OCI-LY3 (cell line): ENCODE measurements at regions not wholly inside any gene's neighbourhood (a gene's known extent, or its start where the extent isn't known, plus 50 kb on each side); places are given as distances from the start of the nearest gene placed in this dataset.

Experiments
- H2AFZ ChIP-seq: fragments of 200-600, 300-600 bp; shearing (Covaris generic); 2 replicates; pipeline ENCODE4 v1.6.0; 2014; ENCODE audit warnings: antibody characterized with exemption, low read depth, low read length
- H3K27ac ChIP-seq: fragments of 200-600, 300-600 bp; sonication (generic); 2 replicates; pipeline ENCODE4 v1.5.1; 2014; ENCODE audit warnings: mild to moderate bottlenecking, low read length, moderate library complexity, mixed read lengths
- H3K27me3 ChIP-seq: fragments of 200-600, 300-600 bp; sonication (generic); 2 replicates; pipeline ENCODE4 v1.6.1; 2014; ENCODE audit warnings: low read depth, low read length, mixed read lengths
- H3K36me3 ChIP-seq: fragments of 200-600, 300-600 bp; sonication (generic); replicated peaks from 2 replicates; pipeline ENCODE3; 2014; ENCODE audit warnings: low read depth, low read length, mixed read lengths
- H3K4me1 ChIP-seq: fragments of 300-600, 200-600 bp; sonication (generic); 2 replicates; pipeline ENCODE4 v1.6.1; 2014; ENCODE audit warnings: low read length, mixed read lengths
- H3K4me2 ChIP-seq: fragments of 200-600, 300-600 bp; sonication (generic); 2 replicates; pipeline ENCODE4 v1.6.1; 2014; ENCODE audit warnings: low read length, mixed read lengths
- H3K4me3 ChIP-seq: fragments of 300-600, 200-600 bp; sonication (generic); 2 replicates; pipeline ENCODE4 v1.5.1; 2014; ENCODE audit warnings: antibody characterized with exemption, mild to moderate bottlenecking, low read length, moderate library complexity
- H3K79me2 ChIP-seq: fragments of 300-600, 200-600 bp; shearing (Covaris generic); 2 replicates; pipeline ENCODE4 v1.6.1; 2014; ENCODE audit warnings: mild to moderate bottlenecking, low read length, mixed read lengths
- H3K9ac ChIP-seq: fragments of 300-600, 200-600 bp; shearing (Covaris generic); 2 replicates; pipeline ENCODE4 v1.6.0; 2014; ENCODE audit warnings: mild to moderate bottlenecking, low read length, moderate library complexity
- H3K9me3 ChIP-seq: fragments of 200-600, 300-600 bp; shearing (Covaris generic); 2 replicates; pipeline ENCODE4 v1.6.1; 2014; ENCODE audit warnings: low read length, mixed read lengths; ENCODE audit not compliant: insufficient read depth
- H4K20me1 ChIP-seq: fragments of 200-600, 300-600 bp; sonication (generic); 2 replicates; pipeline ENCODE4 v1.6.1; 2016; ENCODE audit warnings: low read length, mixed read lengths; ENCODE audit not compliant: insufficient read depth
- CTCF ChIP-seq: fragments of 200-600, 300-600 bp; sonication (generic); IDR thresholded peaks from 2 replicates; pipeline ENCODE4 v1.5.1; 2014; ENCODE audit warnings: antibody characterized with exemption, low read length, low read depth
- EZH2phosphoT487 ChIP-seq: fragments of 200-600 bp; shearing (Covaris generic); IDR thresholded peaks from 2 replicates; pipeline ENCODE4 v1.6.1; 2018; ENCODE audit warnings: antibody characterized with exemption, mixed run types, low read depth

GRCh38 chr6:82841309-82841708 is 224.3 kb downstream of the UBE3D start:
- no peaks in the 10 kb centered on the region for H3K27me3 ChIP-seq
- H3K4me1 ChIP-seq = no peaks in the 10 kb centered on the region
- H2AFZ ChIP-seq = no peak overlapping the region
- H4K20me1 ChIP-seq = no peaks in the 10 kb centered on the region
- H3K27ac ChIP-seq = no peak overlapping the region
- H3K4me2 ChIP-seq = no peak overlapping the region
- H3K79me2 ChIP-seq = no peaks in the 10 kb centered on the region
- no peak overlapping the region for H3K4me3 ChIP-seq
- no peak for TF ChIP-seq CTCF
- no peak for TF ChIP-seq EZH2phosphoT487
- H3K9me3 ChIP-seq = no peaks in the 10 kb centered on the region
- H3K9ac ChIP-seq = no peak overlapping the region
- H3K36me3 ChIP-seq = no peaks in the 10 kb centered on the region
